HCT116 (cell line): ENCODE measurements at regions not wholly inside any gene's neighbourhood (a gene's known extent, or its start where the extent isn't known, plus 50 kb on each side); places are given as distances from the start of the nearest gene placed in this dataset.
"Not testable (repeated sequence)": the region's sequence is repeated elsewhere in the genome, so short reads cannot be mapped to it uniquely, and the experiment has no call there.

Experiments used
- CBX3 ChIP-seq: IDR thresholded peaks from 2 replicates; pipeline ENCODE4 v1.6.1; 2012; ENCODE audit warnings: low read depth
- CEBPB ChIP-seq: IDR thresholded peaks from 2 replicates; pipeline ENCODE4 v1.6.1; 2012; ENCODE audit warnings: low read depth
- CTCF ChIP-seq, 3 experiments: fragments of 200-600 bp in 1 of 3; sonication (generic) in 1 of 3; IDR thresholded peaks in 2 of 3; conservative IDR thresholded peaks in 1 of 3; 2 replicates each; pipeline ENCODE4 v1.5.1; 2012 to 2017; ENCODE audit warnings: low read depth in 2 of 3, low read length in 2 of 3, antibody characterized with exemption in 1 of 3, borderline replicate concordance in 1 of 3, control low read depth in 1 of 3, mild to moderate bottlenecking in 1 of 3, mixed read lengths in 1 of 3, mixed run types in 1 of 3, moderate library complexity in 1 of 3; ENCODE audit not compliant: insufficient read depth in 1 of 3
- EGR1 ChIP-seq: IDR thresholded peaks from 2 replicates; pipeline ENCODE4 v1.6.1; 2012; ENCODE audit warnings: low read depth
- EZH2 ChIP-seq: fragments of 200-600 bp; sonication (generic); IDR thresholded peaks from 2 replicates; pipeline ENCODE4 v1.6.1; 2017; ENCODE audit warnings: antibody characterized with exemption, mixed run types
- EZH2phosphoT487 ChIP-seq: fragments of 200-600 bp; IDR thresholded peaks from 2 replicates; pipeline ENCODE4 v1.6.1; 2018; ENCODE audit warnings: antibody characterized with exemption, borderline replicate concordance
- JUND ChIP-seq: IDR thresholded peaks from 2 replicates; pipeline ENCODE4 v1.6.1; 2012
- MAX ChIP-seq: IDR thresholded peaks from 2 replicates; pipeline ENCODE4 v1.6.1; 2012
- POLR2A ChIP-seq: IDR thresholded peaks from 2 replicates; pipeline ENCODE4 v1.7.0; 2011; ENCODE audit warnings: borderline replicate concordance; ENCODE audit not compliant: insufficient read depth, insufficient read length; ENCODE audit errors: extremely low read depth
- POLR2AphosphoS5 ChIP-seq: IDR thresholded peaks from 2 replicates; pipeline ENCODE4 v1.6.1; 2011; ENCODE audit warnings: mild to moderate bottlenecking, low read depth, low read length, moderate library complexity
- RAD21 ChIP-seq: IDR thresholded peaks from 2 replicates; pipeline ENCODE4 v1.6.1; 2012; ENCODE audit warnings: low read depth, mild to moderate bottlenecking
- REST ChIP-seq: IDR thresholded peaks from 2 replicates; pipeline ENCODE4 v1.6.1; 2012; ENCODE audit warnings: low read depth
- ZBTB33 ChIP-seq: IDR thresholded peaks from 2 replicates; pipeline ENCODE4 v1.6.1; 2011; ENCODE audit warnings: mild to moderate bottlenecking, low read length, moderate library complexity; ENCODE audit not compliant: insufficient replicate concordance; ENCODE audit errors: extremely low read depth
- ZNF274 ChIP-seq: fragments of 200-500 bp; sonication (Bioruptor generic); IDR thresholded peaks from 2 replicates; pipeline ENCODE4 v1.6.1; 2014; ENCODE audit warnings: mild to moderate bottlenecking, low read depth, low read length, inconsistent platforms

DNA sequence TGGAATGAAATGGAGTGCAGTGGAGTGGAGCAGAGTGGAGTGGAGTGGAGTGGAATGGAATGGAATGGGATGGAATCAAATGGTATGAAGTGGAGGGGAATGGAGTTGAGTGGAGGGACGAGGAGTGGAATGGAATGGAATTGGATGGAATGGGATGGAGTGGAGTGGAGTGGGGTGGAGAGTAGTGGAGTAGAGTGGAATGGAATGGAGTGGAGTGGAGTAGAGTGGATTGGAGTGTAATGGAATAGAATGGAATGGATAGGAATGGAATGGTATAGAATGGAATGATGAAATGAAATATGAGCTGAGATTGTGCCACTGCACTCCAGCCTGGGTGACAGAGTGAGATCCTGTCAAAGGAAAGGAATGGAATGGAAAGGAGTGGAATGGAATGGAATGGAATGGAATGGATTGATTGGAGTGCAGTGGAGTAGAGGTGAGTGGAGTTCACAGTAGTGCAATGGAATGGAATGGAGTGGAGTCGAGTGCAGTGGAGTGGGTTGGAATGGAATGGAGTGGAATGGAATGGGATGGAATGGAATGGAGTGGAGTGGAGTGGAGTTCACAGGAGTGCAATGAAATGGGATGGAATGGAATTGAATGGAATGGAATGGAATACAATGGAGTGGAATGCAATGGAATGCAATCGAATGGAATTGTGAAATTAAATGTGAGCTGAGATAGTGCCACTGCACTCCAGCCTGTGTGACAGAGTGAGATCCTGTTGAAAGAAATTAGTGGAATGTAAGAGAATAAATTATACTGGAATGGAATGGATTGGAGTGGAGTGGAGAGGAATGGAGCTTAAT, 1274.7 kb upstream of the TPTE start:
- not testable (repeated sequence) for TF ChIP-seq CTCF (IDR thresholded peaks at IDR 0.05 in 2 of 3, conservative IDR thresholded peaks at IDR 0.05 in 1 of 3; ENCODE audit: borderline replicate concordance in 1 of 3, insufficient read depth in 1 of 3, low read depth in 2 of 3, low read length in 2 of 3); POLR2AphosphoS5; EZH2phosphoT487; RAD21; REST; JUND; CBX3; ZNF274; EGR1; MAX; EZH2; POLR2A; ZBTB33; CEBPB
